Neuronal stem cell (in vitro differentiated cells): ENCODE measurements at regions not wholly inside any gene's neighbourhood (a gene's known extent, or its start where the extent isn't known, plus 50 kb on each side); places are given as distances from the start of the nearest gene placed in this dataset.

Experiments
- DNase-seq: peaks from one replicate; pipeline ENCODE4 v3.0.0-alpha.2; 2013; ENCODE audit warnings: low spot score
- H2AFZ ChIP-seq: one replicate; pipeline ENCODE4 v1.6.1; 2013; ENCODE audit warnings: mild to moderate bottlenecking, low read length, inconsistent platforms
- H2AK5ac ChIP-seq: 2 replicates; pipeline ENCODE4 v1.6.1; 2013; ENCODE audit warnings: low read depth, mild to moderate bottlenecking, inconsistent platforms, low read length, moderate library complexity, mixed read lengths
- H2BK120ac ChIP-seq: 2 replicates; pipeline ENCODE4 v1.6.1; 2013; ENCODE audit warnings: low read depth, mild to moderate bottlenecking, inconsistent platforms, low read length, moderate library complexity, mixed read lengths
- H2BK12ac ChIP-seq: one replicate; pipeline ENCODE4 v1.6.1; 2013; ENCODE audit warnings: low read length, inconsistent platforms
- H2BK15ac ChIP-seq: 2 replicates; pipeline ENCODE4 v1.6.1; 2013; ENCODE audit warnings: mild to moderate bottlenecking, low read length, inconsistent platforms, mixed read lengths
- H2BK5ac ChIP-seq: one replicate; pipeline ENCODE4 v1.6.1; 2013; ENCODE audit warnings: inconsistent platforms, mild to moderate bottlenecking, low read length, moderate library complexity
- H3K14ac ChIP-seq: one replicate; pipeline ENCODE4 v1.6.1; 2013; ENCODE audit warnings: low read length, inconsistent platforms
- H3K18ac ChIP-seq: 2 replicates; pipeline ENCODE4 v1.6.1; 2013; ENCODE audit warnings: low read length, inconsistent platforms
- H3K23ac ChIP-seq: 2 replicates; pipeline ENCODE4 v1.6.1; 2013; ENCODE audit warnings: low read depth, mild to moderate bottlenecking, mixed read lengths, low read length, inconsistent platforms; ENCODE audit not compliant: poor library complexity
- H3K27ac ChIP-seq: replicated peaks from 3 replicates; pipeline ENCODE4 v1.5.1; 2013; ENCODE audit warnings: low read length, inconsistent platforms
- H3K27me3 ChIP-seq, 3 experiments: 2 replicates each; pipeline ENCODE4 v1.6.1; 2013; ENCODE audit warnings: low read length in 3 of 3, mild to moderate bottlenecking in 2 of 3, inconsistent platforms in 1 of 3, low read depth in 1 of 3, mixed read lengths in 1 of 3, moderate library complexity in 1 of 3; ENCODE audit not compliant: control insufficient read depth in 3 of 3, insufficient read depth in 3 of 3
- H3K36me3 ChIP-seq, 2 donors: replicated peaks in 1 of 2; 2 replicates each; pipeline ENCODE4 v1.6.1; 2013; ENCODE audit warnings: low read length in 2 of 2; ENCODE audit not compliant: control insufficient read depth in 2 of 2, insufficient read depth in 2 of 2
- H3K4ac ChIP-seq: 2 replicates; pipeline ENCODE4 v1.6.1; 2013; ENCODE audit warnings: inconsistent platforms, mild to moderate bottlenecking, low read length, moderate library complexity
- H3K4me1 ChIP-seq, 2 donors: 1 replicate in 1 of 2; 2 replicates in 1 of 2; pipeline ENCODE4 v1.6.1; 2013; ENCODE audit warnings: low read length in 2 of 2, low read depth in 1 of 2; ENCODE audit not compliant: control insufficient read depth in 2 of 2, insufficient read depth in 1 of 2
- H3K4me2 ChIP-seq: one replicate; pipeline ENCODE4 v1.6.1; 2013; ENCODE audit warnings: mild to moderate bottlenecking, low read length, inconsistent platforms; ENCODE audit not compliant: insufficient read depth, poor library complexity, severe bottlenecking
- H3K4me3 ChIP-seq, 2 donors: 2 replicates each; pipeline ENCODE4 v1.5.1; 2013; ENCODE audit warnings: low read length in 2 of 2, mild to moderate bottlenecking in 2 of 2, inconsistent platforms in 1 of 2, moderate library complexity in 1 of 2
- H3K79me1 ChIP-seq: one replicate; pipeline ENCODE4 v1.6.1; 2013; ENCODE audit warnings: low read depth, mild to moderate bottlenecking, inconsistent platforms, low read length, moderate library complexity
- H3K9ac ChIP-seq: one replicate; pipeline ENCODE4 v1.6.1; 2013; ENCODE audit warnings: mild to moderate bottlenecking, low read depth, low read length, inconsistent platforms; ENCODE audit not compliant: poor library complexity
- H3K9me3 ChIP-seq, 2 donors: replicated peaks in 1 of 2; 2 replicates each; pipeline versions ENCODE3 to v1.6.1; 2013; ENCODE audit warnings: low read length in 2 of 2, mild to moderate bottlenecking in 2 of 2, inconsistent platforms in 1 of 2, low read depth in 1 of 2, mixed read lengths in 1 of 2, moderate library complexity in 1 of 2; ENCODE audit not compliant: control insufficient read depth in 2 of 2, insufficient read depth in 1 of 2
- H4K8ac ChIP-seq: one replicate; pipeline ENCODE4 v1.6.1; 2013; ENCODE audit warnings: low read depth, mild to moderate bottlenecking, inconsistent platforms, low read length, moderate library complexity
- H4K91ac ChIP-seq: one replicate; pipeline ENCODE4 v1.6.1; 2013; ENCODE audit warnings: low read length, low read depth, mild to moderate bottlenecking, inconsistent platforms; ENCODE audit not compliant: poor library complexity
- WGBS, 2 donors: extraction: QIAGEN DNeasy Blood & Tissue Kit; methylation state at CpG; one replicate each; pipeline ENCODE4 v1.1.7; 2013; ENCODE audit warnings: missing lambda C conversion rate in 2 of 2, mixed read lengths in 1 of 2; ENCODE audit not compliant: insufficient read length in 2 of 2, insufficient replicate concordance in 1 of 2; ENCODE audit errors: extremely low coverage in 2 of 2; 5-methylcytosine and 5-hydroxymethylcytosine counted together

GRCh38 chr4:14552119-14552518 lies 450.2 kb upstream of the CPEB2 start:
- no peak overlapping the region for H3K4me2 ChIP-seq
- H2AFZ ChIP-seq: no peak overlapping the region
- no peak overlapping the region for H4K91ac ChIP-seq
- H3K79me1 ChIP-seq: no peaks in the 10 kb centered on the region
- H2BK15ac ChIP-seq: no peak overlapping the region
- H2BK12ac ChIP-seq: no peak overlapping the region
- H3K4me1 ChIP-seq: no peaks in the 10 kb centered on the region
- no peak overlapping the region for H2BK5ac ChIP-seq
- no peak overlapping the region for H3K4ac ChIP-seq
- no peak for DNase-seq
- H3K36me3 ChIP-seq: no peaks in the 10 kb centered on the region
- no CpG with 5 or more reads among the region's 6 CpGs for WGBS, 2 donors
- H3K23ac ChIP-seq: no peak overlapping the region
- H3K9me3 ChIP-seq: no peaks in the 10 kb centered on the region
- H3K18ac ChIP-seq: no peak overlapping the region
- H2BK120ac ChIP-seq: no peak overlapping the region
- no peak overlapping the region for H3K4me3 ChIP-seq
- H3K14ac ChIP-seq: no peak overlapping the region
- H2AK5ac ChIP-seq: no peak overlapping the region
- H3K9ac ChIP-seq: no peak overlapping the region
- no peaks in the 10 kb centered on the region for H3K27me3 ChIP-seq
- H3K27ac ChIP-seq: no peak overlapping the region
- no peak overlapping the region for H4K8ac ChIP-seq

- Histone ChIP-seq H3K14ac (no peak overlapping the region), H2AFZ (no peak overlapping the region), H2BK5ac (no peak overlapping the region), H3K9ac (no peak overlapping the region), H3K27me3 (no peaks in the 10 kb centered on the region), H3K4me3 (no peak overlapping the region), H3K23ac (no peak overlapping the region), H3K27ac (no peak overlapping the region), H2AK5ac (no peak overlapping the region), H3K36me3 (no peaks in the 10 kb centered on the region), H3K4me1 (no peaks in the 10 kb centered on the region), H2BK120ac (no peak overlapping the region), H3K4me2 (no peak overlapping the region), H2BK12ac (no peak overlapping the region), H2BK15ac (no peak overlapping the region), H4K8ac (no peak overlapping the region), H3K79me1 (no peaks in the 10 kb centered on the region), H3K18ac (no peak overlapping the region), H3K4ac (no peak overlapping the region), H4K91ac (no peak overlapping the region), H3K9me3 (no peaks in the 10 kb centered on the region)
- DNase-seq: no peak
- WGBS, 2 donors: no CpG with 5 or more reads among the region's 2 CpGs
Measured at GRCh38 chr4:14559646-14560045, 442.6 kb upstream of the CPEB2 start.

- no peak overlapping the region for H3K4me2 ChIP-seq
- no peak overlapping the region for H3K18ac ChIP-seq
- no peak overlapping the region for H3K4me3 ChIP-seq
- H3K9me3 ChIP-seq: no peaks in the 10 kb centered on the region
- no peak overlapping the region for H3K23ac ChIP-seq
- H3K27ac ChIP-seq: no peak overlapping the region
- H3K36me3 ChIP-seq: no peaks in the 10 kb centered on the region
- H3K14ac ChIP-seq: no peak overlapping the region
- H2BK12ac ChIP-seq: no peak overlapping the region
- H3K27me3 ChIP-seq: no peaks in the 10 kb centered on the region
- H2BK15ac ChIP-seq: no peak overlapping the region
- H3K4me1 ChIP-seq: no peaks in the 10 kb centered on the region
- no peak for DNase-seq
- no peak overlapping the region for H4K8ac ChIP-seq
- H2BK5ac ChIP-seq: no peak overlapping the region
- H3K79me1 ChIP-seq: no peaks in the 10 kb centered on the region
- WGBS, 2 donors: no CpG with 5 or more reads among the region's 1 CpG
- no peak overlapping the region for H2AK5ac ChIP-seq
- no peak overlapping the region for H2AFZ ChIP-seq
- no peak overlapping the region for H3K4ac ChIP-seq
- H2BK120ac ChIP-seq: no peak overlapping the region
- H3K9ac ChIP-seq: no peak overlapping the region
- no peak overlapping the region for H4K91ac ChIP-seq
Measured at GRCh38 chr4:14560577-14560976, 441.7 kb upstream of the CPEB2 start.

- no peak overlapping the region for H2AFZ ChIP-seq
Measured at GRCh38 chr4:14562901-14563300, 439.4 kb upstream of the CPEB2 start.

More at GRCh38 chr4:14562901-14563300, 439.4 kb upstream of the CPEB2 start:
- no peaks in the 10 kb centered on the region for H3K27me3 ChIP-seq
- no CpG with 5 or more reads among the region's 3 CpGs for WGBS, 2 donors
- H4K8ac ChIP-seq: no peak overlapping the region
- H3K36me3 ChIP-seq: no peaks in the 10 kb centered on the region
- DNase-seq: no peak
- no peak overlapping the region for H3K4me3 ChIP-seq
- H2BK12ac ChIP-seq: no peak overlapping the region
- H3K4ac ChIP-seq: no peak overlapping the region
- no peaks in the 10 kb centered on the region for H3K79me1 ChIP-seq
- H2BK5ac ChIP-seq: no peak overlapping the region
- H2AK5ac ChIP-seq: no peak overlapping the region
- H3K18ac ChIP-seq: no peak overlapping the region
- no peak overlapping the region for H3K9ac ChIP-seq
- H3K4me1 ChIP-seq: no peaks in the 10 kb centered on the region
- H3K14ac ChIP-seq: no peak overlapping the region
- no peak overlapping the region for H3K27ac ChIP-seq
- H2BK120ac ChIP-seq: no peak overlapping the region
- no peak overlapping the region for H3K4me2 ChIP-seq
- H2BK15ac ChIP-seq: no peak overlapping the region
- no peaks in the 10 kb centered on the region for H3K9me3 ChIP-seq
- H3K23ac ChIP-seq: no peak overlapping the region
- H4K91ac ChIP-seq: no peak overlapping the region
